HG02642 (cell line): ENCODE measurements at regions not wholly inside any gene's neighbourhood (a gene's known extent, or its start where the extent isn't known, plus 50 kb on each side); places are given as distances from the start of the nearest gene placed in this dataset.

Source experiments
- ATAC-seq: cut with Tn5 transposase; IDR thresholded peaks from one replicate; pipeline ENCODE4 v1.9.1; 2021; ENCODE audit warnings: mild to moderate bottlenecking; ENCODE audit not compliant: unreplicated experiment, poor library complexity

DNA sequence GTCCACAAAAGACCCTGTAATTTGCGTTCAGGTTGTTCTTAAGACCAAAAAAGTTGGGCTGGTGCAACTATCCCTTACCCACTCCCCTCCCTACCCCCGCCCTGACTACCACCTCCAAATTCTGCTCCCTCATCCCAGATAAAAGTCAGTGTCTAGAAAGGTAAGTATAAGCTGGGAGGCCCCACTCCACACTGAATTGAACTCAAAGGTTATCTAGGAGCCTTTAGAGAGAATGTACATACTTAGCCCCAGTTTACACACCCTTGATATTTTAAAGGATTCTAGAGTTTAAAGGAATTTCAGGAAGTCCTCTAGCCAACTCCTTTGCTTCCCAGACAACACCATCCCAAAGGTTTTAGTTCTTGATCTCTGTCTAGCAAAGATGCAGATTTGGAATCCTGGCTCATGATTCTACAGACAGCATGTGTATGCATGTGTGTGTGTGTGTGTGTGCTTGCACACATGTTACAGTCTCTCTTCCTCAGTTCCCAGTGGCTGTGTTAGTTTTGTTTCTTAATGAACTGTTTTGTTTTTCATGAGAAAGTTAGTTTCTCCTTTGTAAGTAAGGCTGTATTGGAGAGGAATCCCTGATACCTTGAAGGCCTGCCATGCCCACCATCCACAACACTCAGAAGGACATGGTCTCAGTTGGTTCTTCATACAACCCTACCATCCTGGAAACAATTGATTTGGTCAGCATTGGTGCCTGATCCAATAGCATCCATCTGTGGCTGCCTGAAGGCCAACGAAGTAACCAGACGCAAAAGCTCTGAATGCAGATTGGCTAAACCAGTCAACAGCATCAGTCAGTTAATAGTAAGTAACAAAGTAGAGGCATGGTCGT lies 281.3 kb downstream of the SOX9 start:
- ATAC-seq, result no peak

DNA sequence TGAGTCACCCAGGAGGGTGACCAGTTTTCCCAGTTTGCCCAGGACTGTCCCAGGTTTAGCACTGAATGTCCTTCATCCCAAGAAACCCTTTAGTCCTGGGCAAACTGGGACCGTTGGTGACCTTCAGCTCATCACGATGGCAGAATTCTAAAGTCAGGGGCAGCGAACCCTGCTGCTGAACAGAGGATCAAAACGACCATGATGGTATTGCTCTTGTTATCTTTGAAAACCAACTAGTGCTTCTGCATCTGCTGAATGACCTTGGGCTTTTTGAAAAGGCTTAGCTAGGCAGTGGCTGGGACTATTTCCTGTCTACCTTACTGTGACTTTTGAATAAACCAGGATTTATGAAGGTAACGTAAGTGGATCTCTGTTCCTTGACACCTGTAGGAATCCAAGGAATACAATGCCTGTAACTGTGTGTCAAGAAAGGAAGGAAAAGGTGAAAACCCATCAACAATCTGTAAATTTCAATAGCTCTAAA lies 281.9 kb downstream of the SOX9 start:
- no peak for ATAC-seq

DNA sequence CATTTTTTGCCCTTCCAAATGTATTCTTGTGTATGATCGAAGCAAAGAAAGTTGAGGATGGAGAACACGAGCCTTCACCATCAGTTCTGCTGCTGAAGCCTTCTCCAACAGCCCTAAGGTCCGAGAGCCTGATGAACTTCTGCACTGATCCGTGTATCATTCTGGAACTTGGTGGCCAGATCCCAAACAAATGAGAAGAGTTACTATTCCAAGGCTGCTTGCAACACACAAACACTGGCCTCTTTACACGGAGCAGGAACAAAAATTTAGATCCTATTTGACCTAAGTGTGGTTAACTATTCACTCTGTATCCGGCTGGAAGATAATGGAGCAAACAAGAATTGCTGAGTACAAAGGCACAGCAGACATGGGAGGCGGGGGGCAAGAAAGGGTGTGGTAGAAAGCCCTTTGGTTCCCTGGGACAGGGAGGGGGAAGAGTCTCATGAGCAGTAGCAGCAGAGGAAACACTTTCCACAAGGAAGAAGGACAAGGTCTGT lies 282.9 kb downstream of the SOX9 start:
- ATAC-seq, result no peak

DNA sequence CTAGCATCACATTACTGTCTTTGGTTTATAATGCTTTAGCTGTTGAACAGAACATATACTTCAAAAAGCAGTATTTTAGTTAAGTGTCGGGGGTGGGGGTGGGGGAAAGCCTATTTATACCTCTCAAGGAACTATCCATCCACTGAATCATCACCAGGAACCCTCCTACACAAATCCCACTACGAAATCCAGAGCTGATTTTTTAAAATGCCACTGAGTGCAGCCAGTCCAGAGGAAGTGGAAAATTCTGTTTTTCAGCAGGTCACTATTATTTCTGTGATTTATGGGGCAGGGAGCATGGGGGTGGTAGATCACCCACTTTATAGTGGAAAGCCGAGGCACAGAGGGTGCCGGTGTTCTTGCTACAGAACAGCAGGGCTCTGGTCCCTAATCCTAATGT lies 284.1 kb downstream of the SOX9 start:
- ATAC-seq, result no peak

DNA sequence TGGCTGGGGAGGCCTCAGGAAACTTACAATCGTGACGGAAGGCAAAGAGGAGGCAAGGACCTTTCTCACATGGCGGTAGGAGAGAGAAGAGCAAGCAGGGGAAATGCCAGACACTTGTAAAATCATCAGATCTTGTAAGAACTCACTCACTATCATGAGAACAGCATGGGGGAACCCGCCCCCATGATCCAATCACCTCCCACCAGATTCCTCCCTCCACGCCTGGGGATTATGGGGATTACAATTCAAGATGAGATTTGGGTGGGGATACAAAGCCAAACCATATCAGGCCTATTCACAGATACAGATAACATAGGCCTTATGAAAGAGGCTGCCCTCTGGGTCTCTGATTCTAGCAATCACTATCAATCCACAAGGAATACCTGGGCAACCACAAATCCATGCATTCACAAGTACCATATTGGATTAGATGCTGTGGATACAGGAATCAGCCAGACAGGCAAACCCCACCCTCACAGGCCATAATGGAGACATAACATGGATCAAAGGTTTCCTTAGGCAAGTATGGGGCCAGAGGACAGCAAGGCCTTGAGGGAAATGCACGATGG lies 284.9 kb downstream of the SOX9 start:
- no peak for ATAC-seq

DNA sequence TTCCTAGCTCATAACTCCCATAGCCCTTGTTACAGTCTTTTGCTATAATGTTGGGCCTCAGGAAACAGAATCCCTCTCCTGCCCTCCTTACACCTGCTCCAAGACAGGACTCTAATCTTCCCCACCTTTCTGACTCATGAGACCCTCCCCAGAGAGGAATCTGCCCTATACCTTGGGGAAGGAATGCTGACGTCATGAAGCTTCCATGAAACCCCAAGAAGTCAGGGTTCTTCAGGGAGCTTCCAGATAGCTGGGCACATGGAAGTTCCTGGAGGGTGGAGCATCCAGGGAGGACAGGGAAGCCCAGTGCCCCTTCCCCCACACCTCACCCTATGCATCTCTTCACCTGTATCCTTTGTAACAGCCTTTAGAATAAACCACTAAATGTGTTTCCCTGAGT lies 285.7 kb downstream of the SOX9 start:
- ATAC-seq, result no peak

DNA sequence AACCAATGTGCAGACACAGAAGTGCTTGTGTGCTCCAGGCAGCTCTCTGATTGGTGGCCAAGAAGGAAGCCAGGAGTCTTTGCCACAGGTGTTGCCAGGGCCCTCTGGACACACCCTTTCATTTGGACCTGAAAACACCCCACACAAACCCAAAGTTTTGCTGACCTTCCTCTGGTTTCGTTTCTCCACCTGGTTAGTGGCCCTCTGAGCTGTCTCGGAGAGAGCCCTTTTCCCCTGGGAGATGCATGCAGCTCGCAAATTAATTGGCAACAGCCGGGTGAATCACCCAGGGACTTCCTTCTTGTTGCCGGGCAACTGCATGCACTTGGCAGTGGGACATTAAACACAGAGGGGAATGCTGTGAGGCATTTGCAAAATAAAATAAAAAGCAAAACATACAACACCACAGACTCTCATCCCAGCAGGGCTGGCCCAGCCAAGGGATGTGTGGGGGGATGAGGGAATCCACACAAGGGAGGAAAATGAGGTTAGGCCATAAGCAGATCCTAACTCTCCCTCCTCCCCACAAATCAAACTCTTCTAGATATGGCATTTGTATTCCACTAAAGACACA lies 286.6 kb downstream of the SOX9 start:
- peak; percentile 90 for ATAC-seq

DNA sequence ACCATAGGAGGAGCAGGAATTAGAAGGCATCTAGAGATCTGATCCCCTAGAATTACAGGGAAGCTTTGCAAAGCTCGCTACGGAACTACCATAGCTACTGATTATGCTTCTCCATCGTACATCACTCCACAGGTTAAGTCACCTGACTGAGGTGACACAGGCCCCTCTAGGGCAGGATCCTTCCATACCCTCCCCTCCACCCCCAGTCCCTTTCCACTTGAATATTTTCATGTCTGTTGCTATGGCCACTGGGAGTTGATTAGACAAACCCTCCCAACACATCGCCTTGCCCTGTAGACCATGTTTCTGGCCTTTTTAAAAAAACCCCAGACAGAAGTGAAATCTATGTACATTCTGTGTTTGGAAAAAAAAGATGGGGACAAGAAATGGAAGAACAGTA lies 287.1 kb downstream of the SOX9 start:
- no peak for ATAC-seq

DNA sequence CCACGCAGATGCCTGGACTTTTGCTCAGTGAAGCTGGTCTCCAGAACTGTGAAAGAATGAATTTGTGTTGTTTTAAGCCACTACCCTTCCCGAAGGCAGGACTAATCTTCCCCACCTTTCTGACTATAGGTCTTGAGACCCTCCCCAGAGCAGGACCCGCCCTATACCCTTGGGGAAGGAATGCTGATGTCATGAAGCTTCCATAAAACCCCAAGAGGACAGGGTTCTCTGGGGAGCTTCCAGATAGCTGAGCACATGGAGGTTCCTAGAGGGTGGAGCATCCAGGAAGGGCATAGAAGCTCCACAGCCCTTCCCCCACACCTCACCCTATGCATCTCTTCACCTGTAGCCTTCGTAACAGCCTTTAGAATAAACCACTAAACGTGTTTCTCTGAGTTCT lies 287.8 kb downstream of the SOX9 start:
- no peak for ATAC-seq

DNA sequence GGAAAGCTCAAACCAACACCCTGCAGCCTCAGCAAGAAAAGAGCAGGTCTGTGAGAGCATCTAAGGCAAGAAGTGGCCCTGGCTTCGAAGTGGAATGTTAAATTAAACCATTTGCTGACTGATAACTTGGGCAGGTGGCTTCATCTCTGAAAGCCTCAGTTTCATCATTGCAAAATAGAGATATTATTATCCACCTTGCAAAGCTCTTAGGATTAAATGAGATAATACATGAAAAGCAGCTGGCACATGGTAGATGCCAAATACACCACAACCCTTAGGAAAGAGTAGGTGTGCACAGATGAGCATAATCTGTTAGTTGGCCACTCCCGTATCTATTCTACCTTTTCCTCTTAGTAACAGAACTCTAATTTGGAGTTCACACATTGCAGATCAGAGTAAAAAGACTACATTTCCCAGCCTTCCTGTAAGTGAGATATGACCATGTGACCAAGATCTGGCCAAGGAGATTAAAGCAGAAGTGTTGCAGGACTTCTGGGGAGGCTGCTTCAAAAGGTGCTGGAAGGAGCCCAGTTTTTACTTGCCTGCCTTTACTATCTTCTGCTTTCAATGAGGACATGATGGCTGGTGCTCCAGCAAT lies 288.7 kb downstream of the SOX9 start:
- no peak for ATAC-seq

DNA sequence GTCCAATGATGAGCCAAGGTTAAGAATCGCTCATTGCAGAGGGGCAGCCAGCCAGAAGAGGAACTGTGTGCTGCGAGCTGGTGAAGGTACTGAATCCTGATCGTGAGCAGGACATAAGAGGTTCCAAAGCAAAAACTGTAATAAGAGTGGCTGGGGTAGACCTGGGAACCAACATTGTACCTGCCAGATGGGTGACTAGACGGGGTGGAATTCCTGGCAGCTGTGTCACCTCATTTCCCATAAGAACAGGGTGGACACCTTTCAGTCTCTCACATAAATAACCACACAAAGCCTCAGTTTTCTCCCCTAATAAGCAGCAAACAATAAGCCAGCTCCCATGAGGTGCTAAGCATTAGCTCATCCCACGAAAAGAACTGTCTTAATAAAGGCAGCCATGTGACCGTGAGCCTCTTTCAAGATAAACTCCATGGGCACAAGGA lies 290.3 kb downstream of the SOX9 start:
- no peak for ATAC-seq

DNA sequence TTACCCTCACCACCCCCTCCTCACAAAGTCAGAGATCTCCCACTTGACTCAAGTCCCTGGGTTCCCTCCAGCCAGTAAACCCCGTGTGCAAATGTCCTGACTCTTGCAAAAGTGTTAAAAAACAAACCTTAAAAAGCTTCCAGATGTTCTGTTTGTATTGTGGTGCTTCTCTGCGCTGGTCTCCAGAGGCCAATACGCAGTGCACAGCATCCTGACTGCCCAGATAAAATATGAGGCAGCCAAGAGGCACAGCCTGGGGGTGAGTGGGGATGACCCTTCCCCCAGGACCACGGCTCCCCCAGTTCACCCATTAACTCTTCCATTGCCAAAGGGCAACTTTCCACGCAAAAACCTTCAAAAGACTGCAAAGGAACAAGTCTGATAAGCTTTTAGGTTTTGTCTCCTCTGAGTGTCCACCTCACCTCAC lies 291.8 kb downstream of the SOX9 start:
- no peak for ATAC-seq

DNA sequence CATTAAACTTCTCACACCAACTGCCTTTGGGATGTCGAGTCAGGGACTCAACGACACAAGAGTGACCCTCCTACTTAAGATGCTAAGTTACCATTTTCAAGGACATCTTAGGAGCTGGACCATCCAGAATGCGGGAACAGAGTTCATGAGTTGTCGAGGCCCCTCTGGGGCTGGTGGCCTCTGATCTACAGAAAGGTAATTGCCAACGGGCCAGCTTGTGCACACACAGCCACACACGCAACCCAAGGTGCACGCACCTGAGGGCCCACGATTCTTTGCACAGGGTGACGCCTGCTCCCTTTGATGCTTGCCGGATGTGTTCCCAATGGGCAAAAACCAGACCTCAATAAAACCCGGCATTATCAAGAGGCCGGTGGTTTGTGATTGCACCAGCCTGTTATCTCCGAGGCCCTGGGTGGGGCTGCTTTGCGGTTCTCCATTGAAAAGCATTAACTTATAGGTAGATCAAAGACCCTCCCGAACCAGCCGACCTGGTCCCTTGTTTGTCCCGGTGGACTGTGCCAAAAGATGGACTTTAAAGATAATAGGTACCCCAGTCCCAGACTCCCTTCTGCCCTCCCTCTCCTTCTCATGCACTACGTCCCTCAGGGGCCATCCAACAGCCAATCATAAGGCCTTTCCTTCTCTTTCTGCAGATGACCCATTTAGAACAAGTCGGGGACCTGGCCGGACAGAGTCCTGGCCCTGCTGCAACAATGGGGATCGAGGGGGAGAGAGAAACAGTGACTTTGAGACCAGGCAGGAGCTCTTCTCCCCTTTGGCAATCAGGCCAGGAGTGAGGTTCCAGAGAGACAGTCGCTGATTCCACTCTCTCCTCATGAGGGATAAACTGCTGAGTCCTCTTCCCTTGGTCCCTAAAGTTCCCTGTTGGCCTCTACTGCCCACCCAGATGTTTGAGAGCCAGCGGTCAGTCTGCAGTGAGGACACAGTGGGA lies 292.5 kb downstream of the SOX9 start:
- ATAC-seq, result no peak

DNA sequence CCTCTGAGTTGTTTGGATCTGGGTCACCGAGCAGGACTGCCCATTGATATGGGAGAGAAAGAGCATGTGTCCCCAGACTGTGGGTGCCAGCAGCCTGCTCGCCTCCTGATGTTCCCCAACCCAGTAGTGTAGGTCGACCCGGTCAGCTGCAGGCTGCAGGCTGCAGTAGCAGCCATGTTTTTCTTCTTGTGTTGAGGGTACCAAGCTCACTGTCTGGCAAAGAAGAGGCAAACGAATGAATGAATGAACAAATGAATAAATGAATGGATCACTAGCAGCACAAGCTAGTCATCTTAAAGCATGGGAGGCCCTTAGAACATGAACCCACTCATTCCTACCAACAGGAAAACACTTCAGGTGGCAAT lies 293.2 kb downstream of the SOX9 start:
- ATAC-seq, result no peak

DNA sequence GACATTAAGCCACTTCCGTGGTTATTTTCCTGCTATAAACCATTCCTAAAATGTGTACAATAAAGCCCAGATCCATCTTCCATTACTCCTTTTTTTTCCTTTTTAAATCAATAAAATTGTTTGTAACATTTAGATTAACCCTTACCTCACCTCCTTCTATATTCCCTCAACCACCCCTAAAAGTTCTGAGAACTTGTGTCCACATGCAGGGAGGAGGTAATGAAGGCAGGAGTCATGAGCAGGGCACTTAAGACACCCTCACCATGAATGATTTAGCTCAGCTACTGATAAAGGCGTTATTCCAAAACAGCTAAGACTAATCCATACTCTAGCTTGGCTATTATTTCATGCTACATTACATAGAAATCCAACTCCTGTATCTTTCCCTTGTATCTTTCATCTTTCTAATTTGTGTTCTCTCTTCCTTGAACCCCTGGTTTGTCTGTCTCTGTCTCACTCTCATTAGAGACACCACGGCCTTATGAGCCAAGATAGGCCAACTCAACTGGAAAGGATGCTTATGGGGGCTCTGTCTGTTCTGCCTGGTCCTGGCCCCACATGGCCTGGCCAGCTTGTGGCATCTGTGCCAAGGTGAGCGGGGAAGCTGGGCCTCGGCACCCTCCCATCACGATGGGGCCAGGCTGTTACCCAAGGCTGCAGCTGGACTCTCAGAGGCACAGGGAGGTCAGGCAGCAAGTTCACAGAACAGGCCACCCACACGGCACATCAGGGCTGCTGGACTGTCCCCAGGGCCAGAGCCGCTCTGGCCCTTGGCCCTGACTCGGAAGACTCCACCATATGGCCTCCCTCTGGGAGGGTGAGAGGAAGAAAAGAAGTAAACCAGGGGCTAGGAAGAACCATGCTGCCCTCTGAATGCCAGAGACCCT lies 294.4 kb downstream of the SOX9 start:
- no peak for ATAC-seq

DNA sequence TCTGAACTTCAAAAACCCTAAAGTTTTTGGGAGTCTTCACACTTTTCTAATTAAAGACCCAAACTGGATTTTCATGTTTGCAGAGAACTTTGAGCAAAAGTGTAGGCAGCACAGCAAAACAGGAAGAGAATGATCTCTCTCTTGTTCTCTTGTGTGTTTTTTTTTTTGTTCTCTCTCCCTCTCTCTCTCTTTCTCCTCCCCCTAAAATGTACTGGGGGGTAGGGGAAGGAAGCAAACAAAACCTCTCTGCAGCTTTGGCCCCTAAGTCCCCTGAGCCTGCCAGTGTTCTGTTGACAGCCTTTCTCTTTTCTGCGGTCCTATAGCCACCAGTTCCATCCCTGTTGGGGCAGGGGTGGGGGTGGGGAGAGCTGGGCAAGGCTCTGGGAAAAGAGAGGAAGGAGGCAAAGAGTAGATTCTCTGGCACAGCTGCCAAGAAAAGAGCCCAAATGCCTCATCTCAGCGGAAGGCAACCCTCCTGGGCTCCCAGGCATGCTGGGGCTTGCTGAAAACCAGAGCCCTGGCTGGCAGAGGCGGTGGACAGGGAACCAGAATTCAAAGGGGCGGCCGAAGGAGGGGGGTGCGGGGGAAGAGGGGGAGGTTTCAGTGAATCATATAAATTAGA lies 295.3 kb downstream of the SOX9 start:
- ATAC-seq, result no peak

DNA sequence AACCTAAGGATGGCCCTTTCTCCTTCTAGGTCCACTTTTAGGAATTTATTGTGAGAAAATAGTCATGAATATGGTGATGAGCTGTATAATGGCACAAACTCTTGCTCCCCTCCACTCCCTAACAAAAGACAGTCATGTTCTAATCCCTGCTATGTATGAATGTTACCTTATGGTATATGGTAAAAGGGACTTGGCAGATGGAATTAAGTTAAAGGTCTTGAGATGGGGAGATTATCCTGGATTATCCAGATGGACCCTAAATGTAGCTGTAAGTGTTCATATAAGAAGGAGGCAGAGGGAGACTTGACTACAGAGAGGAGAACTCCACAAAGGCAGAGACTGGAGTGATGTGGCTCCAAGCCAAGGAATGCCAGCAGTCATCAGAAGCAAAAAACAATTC lies 296.1 kb downstream of the SOX9 start:
- ATAC-seq, result no peak

DNA sequence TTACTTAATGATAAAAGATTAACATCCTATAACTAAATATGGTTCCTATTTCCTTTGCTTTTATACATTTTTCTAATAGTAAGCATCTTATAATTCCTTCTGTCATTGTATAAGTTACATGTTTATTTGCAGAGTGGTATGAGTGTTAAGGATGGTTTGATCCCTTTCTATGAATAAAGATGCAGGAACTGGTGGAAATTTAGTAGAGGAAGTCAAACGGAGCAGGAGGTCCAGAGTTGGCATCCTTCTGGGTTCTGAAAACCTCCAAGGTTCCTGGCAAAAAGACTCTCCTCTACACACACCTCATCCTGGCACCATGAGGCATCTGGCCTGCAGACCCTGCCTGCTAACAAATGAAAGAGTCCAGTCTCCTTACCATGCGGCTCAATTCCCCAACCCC lies 296.8 kb downstream of the SOX9 start:
- no peak for ATAC-seq
